ENCODE measurements at regions not wholly inside any gene's neighbourhood (a gene's known extent, or its start where the extent isn't known, plus 50 kb on each side); places are given as distances from the start of the nearest gene placed in this dataset.

DNA sequence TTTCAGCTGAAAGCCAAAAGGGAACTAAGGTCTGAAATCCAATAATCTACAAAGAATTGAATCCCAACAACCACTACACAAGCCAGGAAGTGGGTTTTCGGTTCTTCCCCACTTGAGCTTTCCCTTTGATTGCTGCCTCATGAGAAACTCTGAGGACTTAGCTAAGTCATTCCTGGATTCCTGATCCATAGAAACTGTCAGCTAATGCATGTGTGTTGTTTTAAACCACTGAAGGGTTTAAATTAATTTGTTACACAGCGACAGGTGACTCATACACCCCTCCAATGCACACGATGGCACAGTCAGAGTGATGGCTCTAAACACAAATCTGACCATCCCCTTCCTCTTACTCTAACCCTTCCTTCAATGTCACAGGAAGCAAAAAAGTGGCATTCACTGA is 282.9 kb downstream of the RAB28 start:
- TF ChIP-seq, protein P1, sequence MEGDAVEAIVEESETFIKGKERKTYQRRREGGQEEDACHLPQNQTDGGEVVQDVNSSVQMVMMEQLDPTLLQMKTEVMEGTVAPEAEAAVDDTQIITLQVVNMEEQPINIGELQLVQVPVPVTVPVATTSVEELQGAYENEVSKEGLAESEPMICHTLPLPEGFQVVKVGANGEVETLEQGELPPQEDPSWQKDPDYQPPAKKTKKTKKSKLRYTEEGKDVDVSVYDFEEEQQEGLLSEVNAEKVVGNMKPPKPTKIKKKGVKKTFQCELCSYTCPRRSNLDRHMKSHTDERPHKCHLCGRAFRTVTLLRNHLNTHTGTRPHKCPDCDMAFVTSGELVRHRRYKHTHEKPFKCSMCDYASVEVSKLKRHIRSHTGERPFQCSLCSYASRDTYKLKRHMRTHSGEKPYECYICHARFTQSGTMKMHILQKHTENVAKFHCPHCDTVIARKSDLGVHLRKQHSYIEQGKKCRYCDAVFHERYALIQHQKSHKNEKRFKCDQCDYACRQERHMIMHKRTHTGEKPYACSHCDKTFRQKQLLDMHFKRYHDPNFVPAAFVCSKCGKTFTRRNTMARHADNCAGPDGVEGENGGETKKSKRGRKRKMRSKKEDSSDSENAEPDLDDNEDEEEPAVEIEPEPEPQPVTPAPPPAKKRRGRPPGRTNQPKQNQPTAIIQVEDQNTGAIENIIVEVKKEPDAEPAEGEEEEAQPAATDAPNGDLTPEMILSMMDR (IDR thresholded peaks at IDR 0.05; ENCODE audit: poor library complexity, severe bottlenecking): no peak
- no peak for TF ChIP-seq EZH2 (IDR thresholded peaks at IDR 0.05; ENCODE audit: borderline replicate concordance, insufficient read depth, low read length, poor library complexity, severe bottlenecking)
- no peak for TF ChIP-seq POLR2AphosphoS5 (IDR thresholded peaks at IDR 0.05)
